Central memory CD8-positive, alpha-beta T cell (primary cell): ENCODE measurements at regions not wholly inside any gene's neighbourhood (a gene's known extent, or its start where the extent isn't known, plus 50 kb on each side); places are given as distances from the start of the nearest gene placed in this dataset.
A peak's percentile ranks its signal among the peaks of the same experiment; 100 is the strongest.

Experiments
- ATAC-seq: fragments of 150-1000 bp; cut with Tn5 transposase; replicated peaks from 2 replicates; pipeline ENCODE4 v1.10.0; 2022; ENCODE audit warnings: mild to moderate bottlenecking, moderate FRiP score, moderate number of reproducible peaks; ENCODE audit not compliant: poor library complexity, severe bottlenecking; ENCODE audit errors: extremely low read depth
- DNase-seq, 2 donors: peaks; one replicate each; pipeline ENCODE4 v3.0.0; 2021; ENCODE audit warnings: low spot score in 2 of 2
- H3K27ac Mint-ChIP-seq: one replicate; pipeline ENCODE4 v1.8.0; 2022; ENCODE audit warnings: low read depth, mild to moderate bottlenecking, moderate library complexity, mixed read lengths
- H3K27me3 Mint-ChIP-seq: one replicate; pipeline ENCODE4 v1.8.0; 2022; ENCODE audit warnings: mixed read lengths
- H3K36me3 Mint-ChIP-seq: one replicate; pipeline ENCODE4 v1.8.0; 2022; ENCODE audit warnings: mild to moderate bottlenecking, moderate library complexity, mixed read lengths; ENCODE audit not compliant: insufficient read depth
- H3K4me1 Mint-ChIP-seq: one replicate; pipeline ENCODE4 v1.8.0; 2022; ENCODE audit warnings: mixed read lengths
- H3K4me3 Mint-ChIP-seq: one replicate; pipeline ENCODE4 v1.8.0; 2022; ENCODE audit warnings: mild to moderate bottlenecking, moderate library complexity, mixed read lengths
- H3K9me3 Mint-ChIP-seq: one replicate; pipeline ENCODE4 v1.8.0; 2022; ENCODE audit warnings: mixed read lengths

DNA sequence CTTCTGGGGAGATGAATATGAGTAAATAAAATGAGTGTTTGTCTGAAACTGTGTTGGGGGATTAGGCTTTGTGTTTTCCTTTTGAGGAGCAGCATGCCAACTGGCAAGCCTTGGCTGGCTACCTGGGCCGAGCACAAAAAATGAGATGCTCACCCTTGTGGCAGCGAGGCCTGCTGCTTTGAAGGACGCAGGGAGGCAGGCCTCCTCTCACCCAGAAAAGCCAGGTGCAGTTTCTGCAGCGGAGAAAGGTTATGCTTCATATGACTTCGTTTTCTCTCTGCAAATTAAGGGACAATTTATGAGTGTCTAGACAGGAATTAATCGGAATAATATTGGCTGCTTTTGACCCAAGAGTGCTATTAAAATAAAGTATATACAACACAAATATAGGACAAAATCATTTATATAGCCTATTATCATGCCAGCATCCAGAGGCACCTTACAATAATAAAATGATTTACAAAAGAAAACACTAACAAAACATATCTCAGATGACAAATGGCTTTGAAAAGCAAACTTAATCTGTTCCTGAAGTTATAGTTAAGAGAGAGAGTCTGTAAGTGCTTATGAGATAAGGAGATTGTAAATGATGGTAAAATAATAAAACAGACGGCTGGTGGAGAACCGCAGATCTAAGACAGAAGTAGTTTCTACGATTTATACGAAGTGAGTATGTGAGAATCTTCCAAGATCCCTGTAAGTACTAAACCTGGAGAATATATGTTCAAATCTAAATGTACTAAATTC lies 682.8 kb upstream of the NR2F2 start:
- H3K27me3 Mint-ChIP-seq: no peaks in the 10 kb centered on the region
- no peak overlapping the region for H3K4me3 Mint-ChIP-seq
- H3K4me1 Mint-ChIP-seq: no peaks in the 10 kb centered on the region
- no peaks in the 10 kb centered on the region for H3K9me3 Mint-ChIP-seq
- H3K36me3 Mint-ChIP-seq: no peaks in the 10 kb centered on the region
- DNase-seq: no peak
- H3K27ac Mint-ChIP-seq: no peak overlapping the region
- no peak for ATAC-seq

DNA sequence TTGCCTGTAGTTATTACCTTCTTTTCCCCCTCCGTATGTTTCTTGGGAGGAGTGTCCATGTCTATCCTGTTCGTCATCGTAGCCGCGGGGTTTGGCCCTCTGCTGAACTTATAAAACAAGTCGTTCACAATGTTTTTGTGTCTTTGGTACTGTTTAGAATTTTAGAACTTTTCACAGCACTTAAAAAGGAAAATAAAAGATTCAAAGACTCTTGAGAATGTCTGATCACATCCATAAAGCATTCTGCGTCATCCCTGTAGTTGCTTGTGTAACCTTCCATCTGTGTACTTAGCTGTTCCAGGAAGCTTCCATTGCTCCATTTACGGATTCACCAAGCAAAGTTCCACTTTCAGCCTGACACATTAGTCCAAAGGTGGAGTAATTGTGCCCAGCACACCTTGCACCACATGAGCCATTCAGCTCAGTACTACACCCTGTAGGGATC lies 677.1 kb upstream of the NR2F2 start:
- no peak for ATAC-seq
- H3K27ac Mint-ChIP-seq: no peak overlapping the region
- H3K27me3 Mint-ChIP-seq: no peaks in the 10 kb centered on the region
- no peak overlapping the region for H3K4me3 Mint-ChIP-seq
- no peaks in the 10 kb centered on the region for H3K4me1 Mint-ChIP-seq
- H3K36me3 Mint-ChIP-seq: no peaks in the 10 kb centered on the region
- no peak for DNase-seq
- peaks cover 4% of the 10 kb centered on the region for H3K9me3 Mint-ChIP-seq

DNA sequence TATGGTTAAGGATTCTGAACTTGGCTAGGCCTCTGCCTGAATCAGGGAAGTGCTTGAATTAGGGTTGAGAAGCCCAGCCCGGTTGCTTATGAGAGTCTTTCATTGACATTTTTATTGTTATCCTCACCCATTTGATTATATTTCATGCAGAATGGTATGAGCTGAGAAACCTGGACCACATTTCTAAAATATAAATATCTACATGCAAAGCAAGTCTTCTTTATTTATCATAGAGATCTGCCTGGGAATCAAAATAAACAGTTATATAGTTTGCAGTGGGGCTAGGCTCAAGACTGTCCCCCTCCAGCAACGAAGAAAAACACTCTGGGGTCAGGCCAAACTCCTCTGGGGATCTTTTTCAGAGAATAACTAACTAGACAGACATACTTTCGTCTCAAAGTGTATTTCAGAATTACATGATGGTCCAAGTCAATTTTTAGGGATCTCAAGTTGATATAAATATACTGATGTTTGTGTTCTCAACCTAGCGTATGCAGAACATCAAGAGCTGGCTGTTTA lies 675.4 kb upstream of the NR2F2 start:
- H3K36me3 Mint-ChIP-seq: no peaks in the 10 kb centered on the region
- no peak for ATAC-seq
- H3K27me3 Mint-ChIP-seq: no peaks in the 10 kb centered on the region
- no peak for DNase-seq
- no peak overlapping the region for H3K4me3 Mint-ChIP-seq
- H3K4me1 Mint-ChIP-seq: no peaks in the 10 kb centered on the region
- H3K9me3 Mint-ChIP-seq: peaks cover 4% of the 10 kb centered on the region
- H3K27ac Mint-ChIP-seq: no peak overlapping the region

DNA sequence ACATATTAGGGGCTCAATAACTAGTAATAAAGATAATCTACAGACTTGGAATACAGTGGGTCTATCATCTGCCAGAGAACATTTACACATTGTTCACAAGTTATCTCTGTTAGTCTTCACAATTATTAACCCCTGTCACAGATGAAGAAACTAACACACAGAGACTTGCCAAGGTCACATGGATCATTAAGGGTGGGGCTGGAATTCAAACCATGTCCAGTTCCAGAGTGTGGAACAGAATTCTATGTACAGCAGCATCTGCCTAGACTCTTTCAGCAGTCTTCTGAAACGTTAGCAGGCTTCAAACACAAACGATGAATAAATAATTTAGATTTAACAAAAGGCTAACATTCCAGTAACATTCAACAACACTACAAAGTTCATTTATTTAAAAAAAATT lies 673.9 kb upstream of the NR2F2 start:
- Mint-ChIP-seq H3K27me3 (no peaks in the 10 kb centered on the region), H3K36me3 (no peaks in the 10 kb centered on the region)

DNA sequence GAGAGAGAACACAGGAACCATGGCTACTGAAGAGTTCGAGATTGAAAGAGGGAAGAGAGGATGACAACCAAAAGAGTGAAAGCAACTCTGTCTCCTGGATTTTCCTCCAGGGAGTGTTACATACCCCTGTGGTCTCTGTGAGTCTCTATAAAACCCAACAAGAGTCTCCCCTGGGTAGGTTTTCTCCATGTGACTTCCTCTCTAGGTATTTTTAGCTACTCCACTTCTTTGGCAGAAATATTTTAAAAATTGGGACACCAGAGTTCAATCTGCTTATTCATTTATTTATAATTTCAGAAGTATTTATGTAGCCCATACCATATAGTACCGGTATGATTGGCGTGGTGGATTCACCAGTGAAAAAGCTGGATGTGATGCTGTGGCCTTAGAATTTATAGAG lies 671.7 kb upstream of the NR2F2 start:
- H3K4me3 Mint-ChIP-seq: no peak overlapping the region
- H3K27ac Mint-ChIP-seq: no peak overlapping the region
- DNase-seq: no peak
- H3K9me3 Mint-ChIP-seq: peaks cover 2% of the 10 kb centered on the region
- ATAC-seq: no peak
- H3K27me3 Mint-ChIP-seq: no peaks in the 10 kb centered on the region
- H3K4me1 Mint-ChIP-seq: no peaks in the 10 kb centered on the region
- no peaks in the 10 kb centered on the region for H3K36me3 Mint-ChIP-seq

More for the DNA sequence above, 673.9 kb upstream of the NR2F2 start:
- no peaks in the 10 kb centered on the region for H3K4me1 Mint-ChIP-seq
- no peak for DNase-seq
- no peak overlapping the region for H3K4me3 Mint-ChIP-seq
- no peak for ATAC-seq
- H3K9me3 Mint-ChIP-seq: peaks cover 4% of the 10 kb centered on the region
- no peak overlapping the region for H3K27ac Mint-ChIP-seq

DNA sequence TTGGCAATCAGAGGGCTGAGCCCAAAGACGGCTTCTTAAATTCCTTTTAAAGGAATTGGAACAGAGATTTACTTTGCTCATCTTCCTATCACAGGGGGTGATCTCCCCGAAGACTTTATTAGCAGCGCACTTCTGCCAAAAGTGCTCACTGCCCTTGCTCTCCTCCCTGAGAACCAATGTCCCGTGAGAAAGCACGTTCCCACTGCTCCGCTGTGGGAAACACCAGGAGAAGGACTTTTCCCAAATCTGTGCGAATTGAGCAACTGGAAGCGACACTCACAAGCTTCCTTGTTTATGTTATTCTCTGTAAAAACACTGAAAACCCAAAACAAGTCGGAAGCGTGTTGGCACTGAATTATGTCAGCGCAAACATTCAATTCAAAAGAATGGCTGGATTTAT lies 670.8 kb upstream of the NR2F2 start:
- Mint-ChIP-seq H3K4me1 (no peaks in the 10 kb centered on the region), H3K27me3 (no peaks in the 10 kb centered on the region), H3K9me3 (no peaks in the 10 kb centered on the region), H3K27ac (no peak overlapping the region), H3K4me3 (no peak overlapping the region), H3K36me3 (no peaks in the 10 kb centered on the region)
- DNase-seq (no peak), ATAC-seq (no peak)

DNA sequence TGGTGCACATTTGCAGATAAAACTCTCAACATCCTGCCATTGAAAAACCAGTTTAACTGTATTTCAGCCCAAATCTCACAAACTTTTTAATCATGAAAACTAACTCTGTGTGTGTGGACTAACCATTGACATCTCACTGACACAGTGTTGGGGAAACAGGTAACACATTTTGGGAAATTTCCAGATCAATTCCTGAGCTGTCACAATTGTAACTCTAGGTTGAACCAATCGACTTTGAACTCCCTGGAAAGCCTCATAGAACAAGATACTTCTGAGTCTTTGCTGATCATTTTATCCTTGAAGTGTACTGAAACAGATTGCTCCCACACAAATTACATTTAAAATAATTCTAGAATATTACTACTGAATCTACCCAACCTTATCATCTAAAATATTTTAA lies 667.9 kb upstream of the NR2F2 start:
- Mint-ChIP-seq H3K27ac (no peak overlapping the region), H3K4me3 (no peak overlapping the region), H3K9me3 (no peaks in the 10 kb centered on the region), H3K4me1 (no peaks in the 10 kb centered on the region), H3K36me3 (no peaks in the 10 kb centered on the region), H3K27me3 (no peaks in the 10 kb centered on the region)
- no peak for ATAC-seq
- no peak for DNase-seq

DNA sequence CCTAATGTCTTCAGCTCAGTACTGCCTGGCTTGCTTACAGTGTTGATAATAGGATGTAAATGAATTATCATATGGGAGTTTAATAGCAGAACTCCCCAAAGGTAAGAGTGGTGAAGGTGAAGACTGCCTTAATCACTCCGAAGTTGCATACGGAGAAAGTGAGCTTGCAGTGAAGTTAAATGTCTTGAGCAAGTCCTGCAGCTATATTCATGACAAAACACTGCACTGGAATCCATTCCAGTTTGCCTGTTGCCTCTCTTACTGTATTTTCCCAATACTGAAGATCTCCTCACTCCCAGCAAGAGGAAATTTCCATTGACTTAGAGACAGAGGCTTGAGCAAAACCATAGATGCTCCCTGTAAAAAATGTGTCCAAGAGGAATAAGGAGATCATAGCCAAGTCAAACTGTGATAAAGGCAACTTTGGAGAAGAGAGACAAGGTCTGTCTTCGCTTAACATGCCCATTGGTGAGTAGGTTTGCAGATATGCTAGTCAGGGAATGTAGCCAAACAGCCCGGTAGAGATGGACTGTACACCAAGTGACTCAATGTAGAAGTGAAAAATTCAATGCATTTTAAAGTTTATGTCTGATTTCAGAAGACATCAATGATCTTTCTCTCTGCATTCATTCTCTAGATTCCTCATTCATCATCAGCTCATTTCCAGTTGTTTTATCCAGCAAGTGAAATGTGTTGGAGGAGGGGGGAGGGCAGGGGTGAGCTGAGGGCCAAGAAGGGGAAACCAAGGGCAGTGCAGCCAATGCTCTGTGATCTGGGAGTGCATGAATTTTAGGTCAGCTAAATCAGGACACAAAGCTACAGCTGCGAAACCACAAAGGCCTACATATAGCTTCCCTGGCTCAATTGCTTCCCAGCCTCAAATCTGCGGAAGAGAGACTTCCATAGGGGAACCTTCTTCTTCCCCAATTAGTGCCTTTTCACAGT lies 667.1 kb upstream of the NR2F2 start:
- DNase-seq (no peak), ATAC-seq (no peak)
- H3K36me3 Mint-ChIP-seq: no peaks in the 10 kb centered on the region
- H3K4me3 Mint-ChIP-seq: no peak overlapping the region
- no peaks in the 10 kb centered on the region for H3K4me1 Mint-ChIP-seq
- H3K27ac Mint-ChIP-seq: no peak overlapping the region
- H3K27me3 Mint-ChIP-seq: no peaks in the 10 kb centered on the region
- no peaks in the 10 kb centered on the region for H3K9me3 Mint-ChIP-seq

DNA sequence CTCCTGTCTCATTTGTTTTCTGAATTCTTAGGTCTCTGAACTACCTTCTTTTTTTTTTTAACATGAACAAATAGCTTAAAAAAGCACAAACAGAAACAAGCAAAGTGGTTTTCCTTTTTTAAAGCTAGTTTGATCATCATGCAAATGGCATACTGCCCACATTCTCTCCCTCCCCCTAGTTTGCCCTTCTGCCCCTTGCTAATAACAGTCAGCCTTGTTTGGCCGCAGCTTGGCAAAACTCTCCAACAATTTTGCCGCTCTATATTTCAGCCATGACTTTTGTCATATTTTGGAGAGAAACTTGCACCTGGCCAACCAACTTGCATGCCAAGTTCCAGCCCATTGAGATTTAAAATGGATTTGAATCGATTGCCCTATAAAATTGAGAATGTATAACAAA lies 666.0 kb upstream of the NR2F2 start:
- Mint-ChIP-seq H3K4me1 (no peaks in the 10 kb centered on the region), H3K27me3 (no peaks in the 10 kb centered on the region), H3K36me3 (no peaks in the 10 kb centered on the region), H3K4me3 (no peak overlapping the region), H3K9me3 (no peaks in the 10 kb centered on the region), H3K27ac (no peak overlapping the region)
- DNase-seq (no peak), ATAC-seq (no peak)

DNA sequence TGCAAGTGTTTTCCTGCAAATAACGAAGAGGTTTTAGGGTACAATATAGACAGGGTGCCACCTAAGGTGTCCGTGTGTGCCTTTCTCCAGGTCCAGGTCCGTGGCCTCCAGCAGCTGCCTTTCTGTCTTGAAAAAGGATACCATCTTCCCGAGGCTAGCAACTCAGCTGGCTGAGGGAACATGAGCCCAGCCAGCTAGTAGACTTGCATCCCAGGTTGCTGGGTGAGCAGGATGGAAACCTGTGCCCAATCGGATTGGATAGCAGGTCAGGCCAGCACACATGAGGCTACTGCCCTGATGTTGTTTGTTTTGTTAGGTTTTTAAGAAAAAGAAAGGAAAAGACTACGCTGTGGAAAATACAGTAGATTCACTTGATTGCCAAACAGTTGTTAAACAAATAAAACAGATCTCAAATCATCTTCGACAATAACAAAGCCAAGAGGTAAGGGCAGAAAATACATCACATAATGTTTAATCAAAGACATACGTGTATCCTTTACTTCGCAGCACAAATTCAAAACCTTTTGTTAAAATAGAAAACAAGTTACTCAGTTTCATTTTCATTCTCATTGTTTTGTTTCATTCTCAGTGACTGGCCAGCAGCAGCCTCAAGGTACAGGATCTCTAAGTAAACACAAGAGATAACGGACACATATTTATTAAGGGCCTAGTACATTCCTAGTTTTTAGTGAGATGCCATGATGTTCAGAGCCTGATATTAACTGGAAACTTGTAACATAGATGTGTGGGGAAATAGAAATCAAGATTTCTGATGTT lies 661.2 kb upstream of the NR2F2 start:
- H3K27ac Mint-ChIP-seq: no peak overlapping the region
- peaks cover 5% of the 10 kb centered on the region for H3K27me3 Mint-ChIP-seq
- peak overlapping the region; percentile 46 for H3K4me3 Mint-ChIP-seq
- H3K36me3 Mint-ChIP-seq: no peaks in the 10 kb centered on the region
- DNase-seq (no peak), ATAC-seq (no peak)
- no peaks in the 10 kb centered on the region for H3K9me3 Mint-ChIP-seq
- no peaks in the 10 kb centered on the region for H3K4me1 Mint-ChIP-seq

DNA sequence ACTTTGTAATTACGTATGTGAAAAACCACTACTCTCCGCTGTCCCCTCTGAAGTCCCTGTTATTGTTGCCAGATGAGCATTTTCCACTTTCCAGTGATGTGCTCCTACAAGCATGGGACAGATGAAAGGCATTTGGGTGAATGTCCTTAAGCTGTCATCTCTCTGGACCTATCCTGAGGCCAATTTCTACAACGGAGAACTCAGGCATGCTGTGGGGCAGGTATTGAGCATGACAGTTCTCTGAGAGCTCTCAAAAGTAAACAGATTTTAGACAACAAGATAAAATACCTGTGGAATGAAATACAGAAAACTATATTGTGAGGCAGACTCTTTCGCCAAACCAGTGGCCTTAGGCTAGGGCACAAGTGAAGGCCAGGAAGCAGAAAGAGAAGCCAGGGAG lies 656.5 kb upstream of the NR2F2 start:
- Mint-ChIP-seq H3K4me1 (no peaks in the 10 kb centered on the region), H3K4me3 (no peak overlapping the region), H3K27ac (no peak overlapping the region), H3K36me3 (no peaks in the 10 kb centered on the region), H3K27me3 (peaks cover 19% of the 10 kb centered on the region), H3K9me3 (peaks cover 8% of the 10 kb centered on the region)
- ATAC-seq: no peak
- no peak for DNase-seq

DNA sequence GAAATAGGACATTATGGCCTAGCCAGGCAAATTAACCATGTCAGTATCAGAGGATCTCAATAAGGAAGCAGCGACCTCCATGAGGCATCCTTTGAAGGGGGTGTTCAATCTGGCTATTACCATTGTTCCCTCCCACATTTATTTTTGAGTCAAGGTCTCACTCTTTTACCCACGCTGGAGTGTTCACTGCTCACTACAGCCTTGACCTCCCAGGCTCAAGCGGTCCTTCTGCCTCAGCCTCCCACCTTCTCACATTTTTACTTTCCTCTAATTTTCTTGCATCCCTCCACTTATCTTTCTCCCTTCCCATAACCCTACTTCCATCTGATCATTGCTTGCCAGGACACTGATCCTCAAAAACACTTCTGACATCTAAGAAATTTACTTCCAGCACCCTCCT lies 654.0 kb upstream of the NR2F2 start:
- Mint-ChIP-seq H3K4me3 (no peak overlapping the region), H3K27me3 (peaks cover 19% of the 10 kb centered on the region), H3K36me3 (no peaks in the 10 kb centered on the region), H3K27ac (no peak overlapping the region), H3K9me3 (peaks cover 8% of the 10 kb centered on the region), H3K4me1 (no peaks in the 10 kb centered on the region)
- ATAC-seq (no peak), DNase-seq (no peak)
